Smooth muscle cell (in vitro differentiated cells): ENCODE measurements at regions not wholly inside any gene's neighbourhood (a gene's known extent, or its start where the extent isn't known, plus 50 kb on each side); places are given as distances from the start of the nearest gene placed in this dataset.

ENCODE experiments used
- DNase-seq: peaks from one replicate; lab custom pipeline; 2025; ENCODE audit not compliant: unreplicated experiment; lab: John Stamatoyannopoulos, UW
- H2AFZ ChIP-seq: fragments of 200-600 bp; sonication (generic); 2 replicates; pipeline ENCODE4 v1.6.0; 2016; ENCODE audit warnings: antibody characterized with exemption, low read depth, mild to moderate bottlenecking
- H3F3A ChIP-seq: fragments of 200-600 bp; sonication (generic); 2 replicates; pipeline ENCODE4 v1.6.0; 2017; ENCODE audit warnings: antibody characterized with exemption, low read depth
- H3K27ac ChIP-seq: fragments of 200-600 bp; sonication (generic); 2 replicates; pipeline ENCODE4 v1.5.1; 2016; ENCODE audit warnings: low read depth, mild to moderate bottlenecking
- H3K27me3 ChIP-seq: fragments of 200-600 bp; sonication (generic); 2 replicates; pipeline ENCODE4 v1.6.1; 2016; ENCODE audit warnings: low read depth, mild to moderate bottlenecking
- H3K36me3 ChIP-seq: fragments of 200-600 bp; sonication (generic); 2 replicates; pipeline ENCODE4 v1.5.1; 2016; ENCODE audit warnings: low read depth
- H3K4me1 ChIP-seq: fragments of 200-600 bp; sonication (generic); 2 replicates; pipeline ENCODE4 v1.5.1; 2016; ENCODE audit warnings: low read depth
- H3K4me2 ChIP-seq: fragments of 200-600 bp; sonication (generic); 2 replicates; pipeline ENCODE4 v1.6.0; 2016; ENCODE audit warnings: mild to moderate bottlenecking
- H3K4me3 ChIP-seq: fragments of 200-600 bp; sonication (generic); 2 replicates; pipeline ENCODE4 v1.5.1; 2016; ENCODE audit warnings: mild to moderate bottlenecking
- H3K79me2 ChIP-seq: fragments of 200-600 bp; sonication (generic); 2 replicates; pipeline ENCODE4 v1.6.0; 2016; ENCODE audit warnings: low read depth, mild to moderate bottlenecking
- H3K9ac ChIP-seq: fragments of 200-600 bp; sonication (generic); 2 replicates; pipeline ENCODE4 v1.6.0; 2016; ENCODE audit warnings: low read depth
- H3K9me3 ChIP-seq: fragments of 200-600 bp; sonication (generic); replicated peaks from 2 replicates; pipeline ENCODE4 v1.5.1; 2016; ENCODE audit warnings: low read depth
- H4K20me1 ChIP-seq: fragments of 200-600 bp; sonication (generic); 2 replicates; pipeline ENCODE4 v1.6.0; 2016; ENCODE audit warnings: low read depth
- CTCF ChIP-seq: fragments of 200-600 bp; sonication (generic); IDR thresholded peaks from 2 replicates; pipeline ENCODE4 v1.5.1; 2017; ENCODE audit warnings: borderline replicate concordance, mild to moderate bottlenecking, antibody characterized with exemption; ENCODE audit not compliant: insufficient read depth, poor library complexity, severe bottlenecking
- WGBS: methylation state at CpG from one replicate; pipeline ENCODE4 v1.1.7; 2016; ENCODE audit warnings: low lambda C conversion rate; 5-methylcytosine and 5-hydroxymethylcytosine counted together

- WGBS = 76% methylated on average over 3 of the region's 3 CpGs
- Histone ChIP-seq H3K4me1 (no peaks in the 10 kb centered on the region), H3K9me3 (no peaks in the 10 kb centered on the region), H3K36me3 (no peaks in the 10 kb centered on the region), H3K27me3 (peaks cover 6% of the 10 kb centered on the region), H2AFZ (no peak overlapping the region), H3K79me2 (no peaks in the 10 kb centered on the region), H4K20me1 (no peaks in the 10 kb centered on the region), H3K4me2 (no peak overlapping the region), H3K27ac (no peak overlapping the region), H3K4me3 (no peak overlapping the region), H3K9ac (no peak overlapping the region), H3F3A (peaks cover 2% of the 10 kb centered on the region)
- no peak for TF ChIP-seq CTCF
- DNase-seq = no peak
Observed at GRCh38 chr3:46119253-46119652, 88.9 kb downstream of the CCR1 start.

DNA sequence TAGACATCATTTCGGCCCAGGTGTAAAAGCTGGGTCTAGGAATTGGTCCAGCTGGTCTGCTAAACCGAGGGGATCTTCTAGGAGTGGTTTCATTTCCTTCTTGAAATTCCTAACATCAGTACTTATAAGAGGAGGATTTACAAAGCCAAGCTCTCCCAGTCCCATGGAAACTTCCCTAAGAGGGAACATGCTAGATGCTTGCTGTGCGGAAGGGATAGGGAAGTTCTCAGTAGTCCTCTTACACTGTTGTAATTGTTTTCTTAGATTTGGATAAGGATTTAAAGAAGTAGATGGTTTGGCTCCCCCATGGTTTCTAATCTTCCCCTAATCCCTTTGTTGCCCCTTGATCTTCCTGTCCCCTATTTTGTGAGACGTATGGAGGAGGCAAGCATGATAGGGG is 89.7 kb upstream of the XCR1 start:
- DNase-seq = no peak
- Histone ChIP-seq H3K4me2 (no peak overlapping the region), H3K36me3 (no peaks in the 10 kb centered on the region), H3K4me3 (no peak overlapping the region), H4K20me1 (no peaks in the 10 kb centered on the region), H3K9ac (no peak overlapping the region), H2AFZ (no peak overlapping the region), H3K27ac (no peak overlapping the region), H3F3A (peaks cover 6% of the 10 kb centered on the region), H3K79me2 (no peaks in the 10 kb centered on the region), H3K9me3 (no peaks in the 10 kb centered on the region), H3K27me3 (peaks cover 6% of the 10 kb centered on the region), H3K4me1 (no peaks in the 10 kb centered on the region)
- 87% methylated on average over 4 of the region's 4 CpGs for WGBS
- TF ChIP-seq CTCF = no peak

DNA sequence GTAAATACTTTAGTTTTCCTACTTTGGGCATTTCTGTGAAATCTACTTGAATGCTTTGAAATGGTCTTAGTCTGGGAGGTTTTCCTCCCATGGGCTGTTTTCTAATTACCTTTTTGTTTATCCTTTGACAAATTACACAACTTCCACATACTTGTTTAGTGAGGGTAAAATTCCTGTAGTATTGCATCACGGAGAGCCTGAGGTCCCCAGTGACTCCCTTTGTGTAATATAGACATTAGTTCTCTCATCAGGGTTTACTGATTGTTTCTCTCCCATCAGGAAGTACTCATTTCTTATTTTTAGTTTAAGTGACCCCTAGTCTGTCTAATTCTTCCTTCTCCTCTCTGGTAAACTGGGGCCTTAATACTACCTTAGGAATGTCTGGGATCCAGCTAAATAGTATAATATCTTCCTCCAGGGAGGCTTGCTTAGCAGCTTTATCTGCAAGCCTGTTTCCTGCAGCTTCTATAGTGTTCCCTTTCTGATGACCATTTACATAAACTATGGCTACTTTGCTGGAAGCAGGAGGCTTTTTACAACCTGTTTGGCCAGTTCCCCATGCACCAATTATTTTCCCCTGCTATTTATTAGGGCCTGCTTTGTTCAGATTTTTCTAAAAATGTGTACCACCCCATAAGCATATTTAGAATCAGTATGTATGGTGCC is 87.2 kb upstream of the XCR1 start:
- Histone ChIP-seq H3K79me2 (no peaks in the 10 kb centered on the region), H2AFZ (no peak overlapping the region), H3K9me3 (no peaks in the 10 kb centered on the region), H3K27me3 (no peaks in the 10 kb centered on the region), H3K27ac (peak overlapping the region; percentile 70), H3K36me3 (no peaks in the 10 kb centered on the region), H3K4me1 (no peaks in the 10 kb centered on the region), H4K20me1 (no peaks in the 10 kb centered on the region), H3K9ac (no peak overlapping the region), H3K4me3 (no peak overlapping the region), H3F3A (peaks cover 6% of the 10 kb centered on the region), H3K4me2 (no peak overlapping the region)
- no peak for TF ChIP-seq CTCF
- 11% methylated on average over 1 of the region's 1 CpG for WGBS
- DNase-seq = no peak

DNA sequence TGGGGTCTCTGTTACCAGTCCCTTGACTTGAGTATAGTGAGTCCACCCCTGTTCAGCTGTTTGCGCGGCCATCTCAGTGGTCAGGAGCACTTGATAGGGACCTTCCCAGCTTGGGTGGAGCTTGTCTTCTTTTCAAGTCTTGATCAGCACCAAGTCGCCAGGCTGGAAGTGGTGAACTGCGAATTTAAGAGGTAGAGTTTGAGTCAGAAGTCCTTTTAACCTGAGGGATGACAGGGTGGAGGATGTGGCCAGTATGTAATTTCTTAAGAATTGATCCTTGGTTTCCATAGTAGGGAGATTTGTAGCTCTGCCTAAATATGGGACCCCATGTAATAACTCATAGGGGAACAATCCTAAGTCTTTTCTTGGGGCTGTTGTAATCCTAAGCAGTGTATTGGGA is 86.3 kb upstream of the XCR1 start:
- Histone ChIP-seq H3K36me3 (no peaks in the 10 kb centered on the region), H3F3A (peaks cover 6% of the 10 kb centered on the region), H3K4me3 (no peak overlapping the region), H4K20me1 (no peaks in the 10 kb centered on the region), H3K9me3 (no peaks in the 10 kb centered on the region), H2AFZ (no peak overlapping the region), H3K27me3 (no peaks in the 10 kb centered on the region), H3K79me2 (no peaks in the 10 kb centered on the region), H3K4me2 (no peak overlapping the region), H3K27ac (peak overlapping the region; percentile 70), H3K9ac (no peak overlapping the region), H3K4me1 (no peaks in the 10 kb centered on the region)
- 96% methylated on average over 4 of the region's 4 CpGs for WGBS
- TF ChIP-seq CTCF = no peak
- DNase-seq = no peak
